Fibroblast of upper back skin (primary cell): ENCODE measurements at regions not wholly inside any gene's neighbourhood (a gene's known extent, or its start where the extent isn't known, plus 50 kb on each side); places are given as distances from the start of the nearest gene placed in this dataset.

Source experiments
- DNase-seq: peaks from one replicate; pipeline ENCODE4 v3.0.0-alpha.2; 2013

DNA sequence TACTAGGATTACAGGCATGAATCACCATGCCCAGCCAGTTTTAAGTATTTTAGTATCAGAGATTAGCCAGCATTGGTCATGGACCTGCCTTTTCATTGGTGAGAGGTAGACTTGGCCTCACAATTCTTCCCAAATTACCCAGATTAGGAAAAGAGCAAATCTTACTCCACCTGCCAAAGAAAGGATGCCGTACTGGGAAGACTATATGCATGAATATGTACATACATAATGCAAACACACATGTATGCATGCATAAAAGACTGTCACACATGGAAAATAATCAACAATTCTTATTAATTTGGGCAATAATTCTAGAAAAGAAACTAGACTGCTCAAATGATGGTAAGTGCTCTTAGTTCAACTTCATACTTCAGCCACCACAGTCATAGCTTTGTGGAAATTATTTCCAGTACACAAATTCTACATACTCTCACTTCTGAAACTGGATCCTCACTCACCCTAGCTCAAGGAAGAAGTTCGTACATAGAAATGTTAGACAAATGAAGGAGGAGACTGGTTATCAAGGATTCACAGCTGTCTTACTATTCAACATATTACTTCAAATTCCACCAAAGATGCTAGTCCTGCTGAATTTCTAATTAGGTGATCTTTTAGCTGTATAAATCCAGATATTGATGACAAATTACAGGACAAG is 73.7 kb downstream of the MINAR2 start:
- DNase-seq: no peak

DNA sequence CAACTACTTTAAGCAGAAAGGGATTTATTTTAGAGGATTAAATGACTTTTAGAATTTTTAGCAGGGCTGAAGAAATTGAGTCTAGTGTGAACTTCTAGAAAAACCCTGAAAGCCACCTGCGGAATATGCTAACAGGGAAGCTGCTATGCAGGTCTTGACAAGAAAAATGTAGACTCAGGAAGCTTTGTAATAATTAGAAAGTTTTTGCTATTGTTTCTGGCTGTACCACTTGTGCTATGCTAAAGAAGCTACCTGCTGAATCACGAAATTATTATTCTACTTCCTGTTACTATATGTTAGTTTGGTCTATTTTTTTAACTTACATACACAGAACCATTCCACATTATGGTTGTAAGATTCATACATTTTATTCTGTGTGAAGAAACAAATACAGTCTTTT is 74.0 kb upstream of the CHSY3 start:
- no peak for DNase-seq

DNA sequence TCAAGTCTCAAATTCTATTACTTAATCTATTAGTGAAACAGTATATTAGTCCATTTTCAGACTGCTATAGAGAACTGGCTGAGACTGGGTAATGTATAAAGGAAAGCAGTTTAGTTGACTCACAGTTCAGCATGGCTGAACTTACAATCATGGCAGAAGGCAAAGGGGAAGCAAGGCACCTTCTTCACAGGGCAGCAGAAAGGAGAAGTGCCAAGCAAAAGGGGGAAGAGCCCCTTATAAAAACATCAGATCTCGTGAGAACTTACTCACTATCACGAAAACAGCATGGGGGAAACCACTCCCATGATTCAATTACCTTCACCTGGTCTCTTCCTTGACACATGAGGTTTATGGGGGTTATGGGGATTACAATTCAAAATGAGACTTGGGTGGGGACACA is 67.9 kb upstream of the CHSY3 start:
- no peak for DNase-seq

DNA sequence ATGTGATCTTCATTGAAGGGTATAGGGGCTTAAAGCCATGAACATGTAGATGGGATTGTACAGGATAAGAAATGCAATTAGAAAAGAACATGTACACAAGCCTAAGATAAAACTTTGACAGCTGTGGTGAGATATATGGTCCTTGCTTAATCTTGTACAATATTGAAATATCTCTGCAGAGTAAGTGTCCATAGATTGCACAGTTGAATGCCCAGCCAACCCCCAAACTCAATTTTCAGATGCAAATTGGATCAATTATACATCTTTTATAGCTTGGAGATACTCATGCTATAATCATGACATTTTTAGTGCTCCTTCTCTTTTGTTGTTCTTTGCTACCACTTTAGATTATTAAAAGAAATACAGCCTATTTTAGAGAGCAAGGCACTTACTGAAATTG is 59.5 kb upstream of the CHSY3 start:
- DNase-seq: no peak

DNA sequence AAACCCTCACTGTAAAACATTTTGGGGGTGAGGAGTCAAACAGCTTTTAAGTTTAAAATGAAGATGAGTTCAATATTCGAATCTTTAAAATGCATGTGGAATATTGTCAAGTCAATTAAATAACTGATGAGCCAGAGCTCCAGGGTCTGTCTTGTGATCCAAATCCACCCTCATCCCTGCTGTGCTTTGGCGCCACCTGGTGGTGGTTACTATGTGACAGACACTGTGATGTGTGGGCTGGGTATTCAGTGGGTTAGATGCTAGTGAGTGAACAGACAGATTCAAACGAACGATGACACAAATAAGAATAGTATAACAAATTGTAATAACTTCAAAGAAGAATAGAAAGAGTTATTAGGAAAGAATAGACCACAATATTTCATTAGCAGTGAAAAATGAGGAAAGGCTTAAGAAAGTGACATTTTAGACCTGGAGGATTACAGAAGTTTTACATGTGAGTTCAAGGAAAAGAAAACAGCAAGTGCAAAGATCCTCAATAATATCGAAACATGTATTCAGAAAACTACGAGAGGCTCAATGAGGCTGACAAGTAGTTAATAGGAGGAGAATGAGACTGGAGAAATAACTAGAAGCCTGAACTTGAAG is 51.4 kb upstream of the CHSY3 start:
- DNase-seq: peak; percentile 73

DNA sequence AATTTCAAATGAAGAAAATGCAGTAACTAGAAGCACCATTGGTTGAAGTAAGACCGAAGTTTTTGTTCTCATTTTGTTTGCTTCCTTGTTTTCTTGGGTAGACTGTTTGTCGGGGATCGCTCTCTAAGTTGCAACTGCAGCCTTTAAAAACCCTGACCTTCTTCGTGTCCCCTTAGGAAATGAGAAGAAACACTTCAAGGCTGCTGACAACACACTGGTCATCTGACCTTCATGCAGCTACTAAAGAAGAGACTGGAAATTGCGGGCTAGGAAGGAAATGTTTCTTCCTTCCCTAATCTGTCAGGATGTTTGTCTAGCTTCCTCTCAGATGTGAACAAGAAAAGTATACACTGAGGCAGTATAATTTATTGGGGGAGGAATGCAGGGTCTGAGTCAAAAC is 50.7 kb upstream of the CHSY3 start:
- no peak for DNase-seq
